H1 (cell line): ENCODE measurements at regions not wholly inside any gene's neighbourhood (a gene's known extent, or its start where the extent isn't known, plus 50 kb on each side); places are given as distances from the start of the nearest gene placed in this dataset.

Experiments used
- BCL11A ChIP-seq, 2 experiments: IDR thresholded peaks; one replicate each; pipeline ENCODE4 v1.6.1; 2011; ENCODE audit warnings: low read depth in 2 of 2, low read length in 2 of 2, mild to moderate bottlenecking in 2 of 2
- CHD1 ChIP-seq: IDR thresholded peaks from 2 replicates; pipeline ENCODE4 v1.6.1; 2012; ENCODE audit warnings: low read depth, low read length, improper control_type of control experiment
- MAX ChIP-seq: IDR thresholded peaks from 2 replicates; pipeline ENCODE4 v1.6.1; 2012; ENCODE audit warnings: inconsistent platforms
- POLR2AphosphoS5 ChIP-seq: IDR thresholded peaks from 2 replicates; pipeline ENCODE4 v1.6.1; 2011; ENCODE audit warnings: low read depth, low read length
- SAP30 ChIP-seq: fragments of 300-600 bp; sonication (generic); IDR thresholded peaks from 2 replicates; pipeline ENCODE4 v1.7.1; 2012; ENCODE audit warnings: low read length, moderate library complexity, mild to moderate bottlenecking, inconsistent platforms; ENCODE audit not compliant: insufficient read depth, insufficient replicate concordance
- SIN3A ChIP-seq, 2 experiments: IDR thresholded peaks in 1 of 2; conservative IDR thresholded peaks in 1 of 2; 2 replicates each; pipeline ENCODE4 v1.6.1; 2011 to 2012; ENCODE audit warnings: low read length in 2 of 2, improper control_type of control experiment in 1 of 2, low read depth in 1 of 2, mild to moderate bottlenecking in 1 of 2
- USF2 ChIP-seq: IDR thresholded peaks from 2 replicates; pipeline ENCODE4 v1.6.1; 2011; ENCODE audit warnings: low read length, improper control_type of control experiment

GRCh38 chr22:48366056-48366455, 1461.6 kb downstream of the BRD1 start (continued):
- TF ChIP-seq SAP30 (no peak), BCL11A (IDR thresholded peaks at IDR 0.05; ENCODE audit: low read depth in 2 of 2, low read length in 2 of 2) (no peak), SIN3A (conservative IDR thresholded peaks at IDR 0.05 in 1 of 2, IDR thresholded peaks at IDR 0.05 in 1 of 2; ENCODE audit: low read depth in 1 of 2, low read length in 2 of 2) (no peak), POLR2AphosphoS5 (no peak), MAX (no peak), USF2 (no peak), CHD1 (no peak)
